ENCODE measurements at regions not wholly inside any gene's neighbourhood (a gene's known extent, or its start where the extent isn't known, plus 50 kb on each side); places are given as distances from the start of the nearest gene placed in this dataset.

DNA sequence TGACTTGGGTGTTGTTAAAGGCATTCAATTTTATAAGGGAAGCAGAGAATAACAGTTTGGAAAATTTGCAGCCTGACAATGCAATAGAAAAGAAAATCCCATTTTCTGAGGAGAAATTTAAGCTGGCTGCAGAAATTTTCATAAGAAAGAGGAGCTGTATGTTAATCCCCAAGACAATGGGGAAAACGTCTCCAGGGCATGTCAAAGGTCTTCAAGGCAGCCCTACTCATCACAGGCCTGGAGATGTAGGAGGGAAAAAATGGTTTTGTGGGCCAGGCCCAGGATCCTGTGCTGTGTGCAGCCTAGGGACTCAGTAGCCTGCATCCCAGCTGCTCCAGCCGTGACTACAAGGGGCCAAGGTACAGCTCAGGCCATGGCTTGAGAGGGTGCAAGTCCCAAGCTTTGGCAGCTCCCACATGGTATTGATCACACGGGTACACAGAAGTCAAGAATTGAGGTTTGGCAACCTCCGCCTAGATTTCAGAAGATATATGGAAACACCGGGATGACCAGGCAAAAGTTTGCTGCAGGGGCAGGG, 846.4 kb downstream of the C12orf50 start:
- H3K4me3 Mint-ChIP-seq (ENCODE audit: low read depth, unreplicated experiment): no peak overlapping the region
- no TSS peak for BruUV-seq (replicated peaks)
- CTCF ChIA-PET: interaction anchor here (0.7 kb wide), 1 partner anchor 85 kb away, joined by 3 read pairs; no protein-coding TSS in a partner anchor
- TF ChIP-seq, protein P1, sequence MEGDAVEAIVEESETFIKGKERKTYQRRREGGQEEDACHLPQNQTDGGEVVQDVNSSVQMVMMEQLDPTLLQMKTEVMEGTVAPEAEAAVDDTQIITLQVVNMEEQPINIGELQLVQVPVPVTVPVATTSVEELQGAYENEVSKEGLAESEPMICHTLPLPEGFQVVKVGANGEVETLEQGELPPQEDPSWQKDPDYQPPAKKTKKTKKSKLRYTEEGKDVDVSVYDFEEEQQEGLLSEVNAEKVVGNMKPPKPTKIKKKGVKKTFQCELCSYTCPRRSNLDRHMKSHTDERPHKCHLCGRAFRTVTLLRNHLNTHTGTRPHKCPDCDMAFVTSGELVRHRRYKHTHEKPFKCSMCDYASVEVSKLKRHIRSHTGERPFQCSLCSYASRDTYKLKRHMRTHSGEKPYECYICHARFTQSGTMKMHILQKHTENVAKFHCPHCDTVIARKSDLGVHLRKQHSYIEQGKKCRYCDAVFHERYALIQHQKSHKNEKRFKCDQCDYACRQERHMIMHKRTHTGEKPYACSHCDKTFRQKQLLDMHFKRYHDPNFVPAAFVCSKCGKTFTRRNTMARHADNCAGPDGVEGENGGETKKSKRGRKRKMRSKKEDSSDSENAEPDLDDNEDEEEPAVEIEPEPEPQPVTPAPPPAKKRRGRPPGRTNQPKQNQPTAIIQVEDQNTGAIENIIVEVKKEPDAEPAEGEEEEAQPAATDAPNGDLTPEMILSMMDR (IDR thresholded peaks at IDR 0.05; ENCODE audit: unreplicated experiment): no peak
- no peak for DNase-seq
- no peaks in the 10 kb centered on the region for H3K36me3 Mint-ChIP-seq (ENCODE audit: insufficient read depth, unreplicated experiment)
- H3K27ac Mint-ChIP-seq (ENCODE audit: unreplicated experiment): no peak overlapping the region
- intact Hi-C loops (cut with micrococcal nuclease; ENCODE audit: unreplicated experiment): no loop called here
- H3K4me1 Mint-ChIP-seq (ENCODE audit: low read depth, unreplicated experiment): no peaks in the 10 kb centered on the region
- no peaks in the 10 kb centered on the region for H3K9me3 Mint-ChIP-seq (ENCODE audit: low read depth, unreplicated experiment)
- H3K27me3 Mint-ChIP-seq (ENCODE audit: unreplicated experiment): no peaks in the 10 kb centered on the region

DNA sequence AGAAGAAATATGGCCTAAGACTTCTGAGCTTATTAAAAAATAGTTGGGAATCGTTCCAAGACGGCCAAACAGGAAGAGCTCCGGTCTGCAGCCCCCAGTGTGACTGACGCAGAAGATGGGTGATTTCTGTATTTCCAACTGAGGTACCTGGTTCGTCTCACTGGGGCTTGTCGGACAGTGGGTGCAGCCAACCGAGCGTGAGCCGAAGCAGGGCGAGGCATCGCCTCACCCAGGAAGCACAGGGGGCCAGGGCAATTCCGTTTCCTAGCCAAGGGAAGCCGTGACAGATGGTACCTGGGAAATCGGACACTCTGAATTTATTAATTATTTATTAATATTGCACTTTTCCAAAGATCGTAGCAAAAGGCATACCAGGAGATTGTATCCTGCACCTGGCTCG, 857.8 kb downstream of the C12orf50 start:
- Mint-ChIP-seq H3K36me3 (ENCODE audit: insufficient read depth, unreplicated experiment) (no peaks in the 10 kb centered on the region), H3K4me1 (ENCODE audit: low read depth, unreplicated experiment) (no peaks in the 10 kb centered on the region)
- CTCF ChIA-PET: no interaction called here

DNA sequence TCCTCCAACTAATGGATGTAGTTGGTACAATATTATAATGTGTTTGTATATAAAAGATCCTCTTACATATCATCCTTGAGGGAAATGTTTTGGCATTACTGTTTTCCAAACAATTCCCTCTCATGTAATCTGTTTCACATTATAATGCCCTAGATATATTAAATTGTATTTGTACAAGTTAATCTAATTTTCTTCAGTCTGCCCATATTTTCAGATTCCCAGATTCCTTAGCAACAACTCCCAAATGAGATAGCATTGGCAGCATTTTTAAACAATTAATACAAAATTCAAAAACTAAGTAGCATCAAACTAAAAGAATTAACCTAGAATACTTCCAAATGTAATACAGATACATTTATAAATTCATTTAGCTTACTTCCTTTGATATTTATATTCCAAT, 860.2 kb downstream of the C12orf50 start:
- TF ChIP-seq, protein P1 (IDR thresholded peaks at IDR 0.05; ENCODE audit: unreplicated experiment): no peak
- Mint-ChIP-seq H3K4me3 (ENCODE audit: low read depth, unreplicated experiment) (no peak overlapping the region), H3K4me1 (ENCODE audit: low read depth, unreplicated experiment) (no peaks in the 10 kb centered on the region), H3K36me3 (ENCODE audit: insufficient read depth, unreplicated experiment) (no peaks in the 10 kb centered on the region), H3K27me3 (ENCODE audit: unreplicated experiment) (no peaks in the 10 kb centered on the region), H3K9me3 (ENCODE audit: low read depth, unreplicated experiment) (peaks cover 19% of the 10 kb centered on the region), H3K27ac (ENCODE audit: unreplicated experiment) (no peak overlapping the region)
- CTCF ChIA-PET: no interaction called here
- BruUV-seq (replicated peaks): no TSS peak
- DNase-seq: no peak
- intact Hi-C loops (cut with micrococcal nuclease; ENCODE audit: unreplicated experiment): no loop called here

More for the DNA sequence above, 857.8 kb downstream of the C12orf50 start:
- BruUV-seq (replicated peaks): no TSS peak
- Mint-ChIP-seq H3K27me3 (ENCODE audit: unreplicated experiment) (no peaks in the 10 kb centered on the region), H3K9me3 (ENCODE audit: low read depth, unreplicated experiment) (peaks cover 19% of the 10 kb centered on the region), H3K27ac (ENCODE audit: unreplicated experiment) (no peak overlapping the region), H3K4me3 (ENCODE audit: low read depth, unreplicated experiment) (no peak overlapping the region)
- DNase-seq: no peak
- TF ChIP-seq, protein P1 (IDR thresholded peaks at IDR 0.05; ENCODE audit: unreplicated experiment): no peak
- intact Hi-C loops (cut with micrococcal nuclease; ENCODE audit: unreplicated experiment): no loop called here

DNA sequence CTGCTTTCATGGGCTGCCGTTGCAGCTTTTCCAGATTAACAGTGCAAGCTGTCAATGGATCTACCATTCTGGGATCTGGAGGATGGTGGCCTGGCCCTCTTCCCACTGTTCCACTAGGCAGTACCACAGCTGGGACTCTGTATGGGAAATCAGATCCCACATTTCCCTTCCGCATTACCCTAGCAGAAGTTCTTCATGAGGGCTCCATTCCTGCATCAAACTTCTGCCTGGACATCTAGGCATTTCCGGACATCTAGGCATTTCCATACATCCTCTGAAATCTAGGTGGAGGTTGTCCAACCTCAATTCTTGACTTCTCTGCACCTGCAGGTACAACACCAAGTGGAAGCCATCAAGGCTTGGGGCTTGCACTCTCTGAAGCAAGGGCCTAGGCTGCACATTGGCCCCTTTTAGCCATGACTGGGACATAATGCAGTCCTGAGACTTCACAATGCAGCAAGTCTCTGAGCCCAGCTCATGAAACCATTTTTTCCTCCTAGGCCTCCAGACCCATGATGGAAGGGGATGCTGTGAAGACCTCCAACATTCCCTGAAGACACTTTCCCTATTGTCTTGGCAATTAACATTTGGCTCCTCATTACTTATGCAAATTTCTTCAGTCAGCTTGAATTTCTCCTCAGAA, 863.3 kb downstream of the C12orf50 start:
- TF ChIP-seq, protein P1 (IDR thresholded peaks at IDR 0.05; ENCODE audit: unreplicated experiment): no peak
- Mint-ChIP-seq H3K4me3 (ENCODE audit: low read depth, unreplicated experiment) (no peak overlapping the region), H3K27ac (ENCODE audit: unreplicated experiment) (no peak overlapping the region), H3K36me3 (ENCODE audit: insufficient read depth, unreplicated experiment) (no peaks in the 10 kb centered on the region), H3K4me1 (ENCODE audit: low read depth, unreplicated experiment) (no peaks in the 10 kb centered on the region), H3K27me3 (ENCODE audit: unreplicated experiment) (no peaks in the 10 kb centered on the region), H3K9me3 (ENCODE audit: low read depth, unreplicated experiment) (peaks cover 13% of the 10 kb centered on the region)
- DNase-seq: no peak
- intact Hi-C loops (cut with micrococcal nuclease; ENCODE audit: unreplicated experiment): no loop called here
- CTCF ChIA-PET: no interaction called here
- no TSS peak for BruUV-seq (replicated peaks)
